ENCODE measurements at regions not wholly inside any gene's neighbourhood (a gene's known extent, or its start where the extent isn't known, plus 50 kb on each side); places are given as distances from the start of the nearest gene placed in this dataset.

DNA sequence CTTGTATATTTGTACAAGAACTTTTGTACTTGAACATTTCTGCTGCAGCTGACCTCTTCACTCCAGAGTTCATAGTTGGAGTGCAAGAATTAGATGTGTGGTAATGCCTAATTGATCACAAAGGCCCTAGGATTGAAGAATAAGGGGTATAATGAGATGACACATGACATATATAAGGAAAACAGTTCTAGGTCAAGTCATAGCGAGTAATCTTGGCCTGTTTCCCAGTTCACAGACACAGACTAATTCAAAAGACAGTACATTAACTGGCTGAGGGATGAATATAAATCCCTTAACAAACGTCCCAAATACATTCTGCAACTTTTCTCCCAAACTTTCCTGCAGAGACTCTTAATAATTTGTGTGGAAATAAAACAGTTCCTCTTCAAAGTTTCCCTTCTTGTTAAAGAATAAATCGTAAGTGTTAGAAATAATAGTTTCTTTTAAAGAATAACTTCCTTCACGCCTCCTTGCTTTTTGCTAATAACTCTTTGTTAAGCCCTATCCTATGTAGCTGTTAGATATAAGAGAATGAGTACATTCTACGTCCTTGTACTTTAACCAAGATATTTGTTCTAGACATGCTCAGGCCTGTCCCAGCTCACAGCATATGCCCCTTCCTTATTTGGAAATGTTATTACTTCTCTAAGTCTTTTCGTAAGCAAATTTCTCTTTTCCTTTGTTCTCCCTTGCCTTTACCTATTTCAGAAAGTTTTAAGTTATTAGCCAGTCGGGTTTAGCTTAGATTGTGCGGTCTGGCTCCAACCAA lies 556.4 kb upstream of the CTNND2 start:
- TF ChIP-seq, protein P1, sequence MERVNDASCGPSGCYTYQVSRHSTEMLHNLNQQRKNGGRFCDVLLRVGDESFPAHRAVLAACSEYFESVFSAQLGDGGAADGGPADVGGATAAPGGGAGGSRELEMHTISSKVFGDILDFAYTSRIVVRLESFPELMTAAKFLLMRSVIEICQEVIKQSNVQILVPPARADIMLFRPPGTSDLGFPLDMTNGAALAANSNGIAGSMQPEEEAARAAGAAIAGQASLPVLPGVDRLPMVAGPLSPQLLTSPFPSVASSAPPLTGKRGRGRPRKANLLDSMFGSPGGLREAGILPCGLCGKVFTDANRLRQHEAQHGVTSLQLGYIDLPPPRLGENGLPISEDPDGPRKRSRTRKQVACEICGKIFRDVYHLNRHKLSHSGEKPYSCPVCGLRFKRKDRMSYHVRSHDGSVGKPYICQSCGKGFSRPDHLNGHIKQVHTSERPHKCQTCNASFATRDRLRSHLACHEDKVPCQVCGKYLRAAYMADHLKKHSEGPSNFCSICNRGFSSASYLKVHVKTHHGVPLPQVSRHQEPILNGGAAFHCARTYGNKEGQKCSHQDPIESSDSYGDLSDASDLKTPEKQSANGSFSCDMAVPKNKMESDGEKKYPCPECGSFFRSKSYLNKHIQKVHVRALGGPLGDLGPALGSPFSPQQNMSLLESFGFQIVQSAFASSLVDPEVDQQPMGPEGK (CRISPR knock-in tag; IDR thresholded peaks at IDR 0.05; ENCODE audit: borderline replicate concordance): no peak
- no peak for TF ChIP-seq ZFP30 (CRISPR knock-in tag; IDR thresholded peaks at IDR 0.05)
- TF ChIP-seq ESRRG (CRISPR knock-in tag; IDR thresholded peaks at IDR 0.05): no peak
- no peak for TF ChIP-seq ZFP3 (CRISPR knock-in tag; IDR thresholded peaks at IDR 0.05)
- no peak for TF ChIP-seq CSDC2 (CRISPR knock-in tag; IDR thresholded peaks at IDR 0.05)
- TF ChIP-seq ZNF8 (CRISPR knock-in tag; IDR thresholded peaks at IDR 0.05): no peak
- TF ChIP-seq RARB (CRISPR knock-in tag; IDR thresholded peaks at IDR 0.05): no peak
- TF ChIP-seq OSR1 (CRISPR knock-in tag; IDR thresholded peaks at IDR 0.05): no peak
- no peak for TF ChIP-seq TCF4 (CRISPR knock-in tag; IDR thresholded peaks at IDR 0.05; ENCODE audit: borderline replicate concordance)
- no peak for TF ChIP-seq TOX (CRISPR knock-in tag; IDR thresholded peaks at IDR 0.05; ENCODE audit: borderline replicate concordance)
- no peak for TF ChIP-seq GLIS3 (CRISPR knock-in tag; IDR thresholded peaks at IDR 0.05)
- TF ChIP-seq BACH2 (CRISPR knock-in tag; IDR thresholded peaks at IDR 0.05; ENCODE audit: borderline replicate concordance): no peak
- TF ChIP-seq, protein P2, sequence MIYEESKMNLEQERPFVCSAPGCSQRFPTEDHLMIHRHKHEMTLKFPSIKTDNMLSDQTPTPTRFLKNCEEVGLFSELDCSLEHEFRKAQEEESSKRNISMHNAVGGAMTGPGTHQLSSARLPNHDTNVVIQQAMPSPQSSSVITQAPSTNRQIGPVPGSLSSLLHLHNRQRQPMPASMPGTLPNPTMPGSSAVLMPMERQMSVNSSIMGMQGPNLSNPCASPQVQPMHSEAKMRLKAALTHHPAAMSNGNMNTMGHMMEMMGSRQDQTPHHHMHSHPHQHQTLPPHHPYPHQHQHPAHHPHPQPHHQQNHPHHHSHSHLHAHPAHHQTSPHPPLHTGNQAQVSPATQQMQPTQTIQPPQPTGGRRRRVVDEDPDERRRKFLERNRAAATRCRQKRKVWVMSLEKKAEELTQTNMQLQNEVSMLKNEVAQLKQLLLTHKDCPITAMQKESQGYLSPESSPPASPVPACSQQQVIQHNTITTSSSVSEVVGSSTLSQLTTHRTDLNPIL (CRISPR knock-in tag; IDR thresholded peaks at IDR 0.05; ENCODE audit: low read depth): no peak

Data from SK-N-SH treated with all-trans-retinoic acid at 6 μM for 48 hours (cell line).